HG02973 (cell line): ENCODE measurements at regions not wholly inside any gene's neighbourhood (a gene's known extent, or its start where the extent isn't known, plus 50 kb on each side); places are given as distances from the start of the nearest gene placed in this dataset.
"Not testable (repeated sequence)": the region's sequence is repeated elsewhere in the genome, so short reads cannot be mapped to it uniquely, and the experiment has no call there.

ENCODE experiments used
- ATAC-seq: cut with Tn5 transposase; IDR thresholded peaks from one replicate; pipeline ENCODE4 v1.9.1; 2021; ENCODE audit warnings: moderate library complexity; ENCODE audit not compliant: unreplicated experiment

DNA sequence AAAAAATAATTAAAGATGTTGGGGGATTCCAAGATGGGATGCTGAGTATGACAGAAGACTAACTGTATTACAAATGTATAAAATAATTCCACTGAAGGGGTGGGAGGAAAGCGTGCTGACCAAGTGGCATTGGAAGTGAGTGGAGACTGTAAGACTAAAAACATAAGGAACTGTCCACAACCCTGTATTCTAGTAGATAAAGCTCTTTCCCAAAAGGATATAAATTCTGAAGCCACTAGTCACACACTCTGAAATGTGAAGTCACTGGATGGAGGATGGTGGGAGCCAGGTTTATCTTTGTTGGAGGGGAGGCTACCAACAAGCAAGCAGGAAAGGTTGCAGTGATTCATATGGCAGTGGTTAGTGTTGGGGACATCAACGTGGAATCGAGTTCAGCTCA lies 182.8 kb upstream of the PLGLB2 start:
- not testable (repeated sequence) for ATAC-seq

DNA sequence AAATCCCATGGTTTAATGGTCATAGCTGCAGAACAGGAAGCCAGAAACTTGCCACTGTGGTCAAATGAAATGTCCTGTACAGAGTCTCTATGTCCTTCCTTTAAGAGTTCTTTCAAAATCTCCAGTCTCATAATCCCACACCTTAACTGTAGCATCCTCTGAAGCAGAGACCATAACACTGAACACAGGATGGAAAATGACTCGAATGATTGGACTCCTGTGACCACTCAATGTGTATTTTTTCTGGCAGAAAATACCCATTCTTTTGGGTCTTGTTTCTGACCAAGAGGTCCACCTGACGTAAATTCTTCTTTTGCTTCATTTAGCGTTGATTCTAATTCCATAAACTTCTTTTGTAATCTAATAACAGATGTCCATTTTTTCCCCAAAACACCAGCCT lies 181.4 kb upstream of the PLGLB2 start:
- not testable (repeated sequence) for ATAC-seq

- not testable (repeated sequence) for ATAC-seq
Observed at GRCh38 chr2:87567093-87567492, 180.8 kb upstream of the PLGLB2 start.

DNA sequence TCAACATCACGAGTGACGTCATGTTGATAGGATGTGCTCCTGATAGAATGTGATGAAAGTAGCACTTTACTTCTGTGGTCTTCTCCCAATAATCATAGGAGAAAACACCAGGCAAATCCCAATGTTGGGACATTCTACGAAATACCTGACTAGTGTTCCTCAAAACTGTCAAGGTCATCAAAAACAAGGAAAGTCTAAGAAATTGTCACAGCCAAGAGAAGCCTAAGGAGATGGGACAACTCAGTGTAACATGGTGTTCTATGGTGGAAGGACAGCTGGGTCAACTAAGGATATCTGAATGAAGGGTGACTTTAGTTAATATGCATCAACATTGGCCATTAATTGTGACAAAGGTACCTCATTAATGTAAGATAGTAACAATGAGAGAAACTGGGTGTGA lies 180.0 kb upstream of the PLGLB2 start:
- not testable (repeated sequence) for ATAC-seq

- ATAC-seq: not testable (repeated sequence)
Observed at GRCh38 chr2:87568554-87569278, 179.2 kb upstream of the PLGLB2 start.

GRCh38 chr2:87569689-87570397 lies 178.0 kb upstream of the PLGLB2 start:
- ATAC-seq: not testable (repeated sequence)

GRCh38 chr2:87571889-87572465 lies 175.9 kb upstream of the PLGLB2 start:
- not testable (repeated sequence) for ATAC-seq

DNA sequence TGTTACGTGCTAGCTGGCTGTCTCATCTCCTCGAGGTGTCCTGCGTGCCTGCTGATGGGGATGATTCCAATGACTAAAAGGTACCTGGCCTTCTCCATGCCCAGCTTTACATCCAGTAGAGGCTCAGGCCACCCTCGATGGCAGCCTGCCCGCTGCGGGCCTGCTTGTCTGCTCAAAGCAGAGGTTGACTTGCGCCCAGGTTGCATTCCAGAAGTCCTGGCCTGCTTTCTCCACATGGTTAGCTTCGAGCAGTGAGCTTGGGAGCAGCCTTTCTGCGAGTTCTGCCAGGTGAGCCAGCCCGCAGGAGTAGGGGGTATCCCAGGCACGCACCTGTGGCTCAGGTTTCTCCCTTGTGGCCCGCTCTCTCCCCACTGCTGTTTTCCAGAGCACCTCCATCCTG lies 175.0 kb upstream of the PLGLB2 start:
- ATAC-seq: not testable (repeated sequence)

DNA sequence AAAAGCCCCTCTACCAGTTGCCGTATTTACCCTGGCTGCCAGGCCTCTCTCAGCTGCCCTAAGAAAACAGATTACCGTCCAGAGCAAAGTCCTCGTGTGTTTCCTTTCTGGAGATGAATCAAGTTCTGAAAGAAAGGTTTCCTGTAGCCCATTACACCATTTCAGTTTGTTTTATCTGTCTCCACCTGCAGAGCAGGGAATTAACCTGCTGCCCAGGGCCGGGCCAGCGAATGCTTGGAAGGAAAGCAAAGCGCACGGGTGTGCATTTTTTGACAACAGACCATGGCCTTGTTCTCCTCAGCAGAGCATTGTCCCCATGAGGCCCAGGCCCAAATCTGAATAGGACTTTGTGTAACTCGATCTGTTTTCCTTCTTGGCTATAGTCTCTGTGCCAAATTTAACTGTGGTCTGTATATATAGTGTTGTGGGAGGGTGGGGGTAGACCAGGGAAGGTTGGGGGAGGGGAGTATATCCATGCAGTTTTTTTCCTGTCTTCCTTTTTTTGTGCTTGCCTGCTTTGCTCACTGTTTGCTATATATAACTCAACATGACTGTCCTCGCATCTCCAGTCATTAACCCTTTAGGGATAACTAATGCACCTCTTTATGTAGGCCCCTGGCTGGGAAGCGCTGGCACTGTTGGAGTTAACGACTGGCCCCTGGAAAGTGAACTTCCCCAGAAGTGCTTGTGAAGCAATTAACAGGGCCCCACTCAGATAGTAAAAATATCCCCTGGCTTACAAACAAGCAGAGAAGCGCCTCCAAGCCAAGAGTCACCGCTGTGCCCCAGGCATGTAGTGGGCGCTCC lies 174.3 kb upstream of the PLGLB2 start:
- ATAC-seq: not testable (repeated sequence)

DNA sequence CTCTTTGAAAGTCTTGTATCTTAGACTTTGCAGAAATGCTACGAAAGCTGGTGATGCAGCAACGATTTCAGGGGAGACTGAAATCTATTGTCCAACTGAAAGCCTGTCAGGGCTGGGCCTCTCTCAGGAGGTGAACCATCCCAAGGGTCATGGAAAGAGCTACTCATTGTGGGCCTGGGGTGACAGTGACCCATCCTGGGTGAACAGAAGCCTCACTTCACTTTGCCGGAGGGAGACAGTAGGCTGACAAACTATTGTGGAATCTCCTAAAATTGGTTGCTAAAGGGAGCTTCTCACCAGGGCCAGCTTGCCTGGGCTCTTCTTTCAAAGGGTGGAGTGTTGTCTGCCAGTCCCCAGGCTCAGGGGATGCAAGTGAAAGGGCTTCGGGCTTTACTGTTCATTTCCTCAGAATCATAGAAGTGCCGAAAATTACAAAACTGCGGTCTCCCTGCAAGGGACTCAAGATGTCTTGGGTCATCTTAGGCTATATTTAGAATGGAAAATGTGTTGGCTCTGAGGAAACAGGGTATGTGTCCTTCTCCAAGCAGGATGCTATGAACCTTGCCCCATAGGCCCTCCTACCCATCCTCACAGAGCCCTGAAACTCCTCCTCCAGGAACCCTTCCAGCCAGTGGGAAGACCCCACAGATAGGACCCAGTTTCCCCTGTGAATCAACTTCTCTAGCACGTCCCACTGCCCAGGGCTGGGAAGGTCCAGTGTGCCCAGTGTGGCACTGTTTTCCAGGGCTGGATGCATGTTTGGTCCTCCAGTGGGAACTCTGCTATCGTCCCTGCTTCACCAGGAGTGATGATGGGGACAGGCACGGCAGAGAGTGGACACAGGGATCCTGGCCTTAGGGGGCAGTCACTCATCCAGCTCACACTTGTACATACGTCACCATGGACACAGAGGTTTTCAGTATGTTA lies 173.4 kb upstream of the PLGLB2 start:
- ATAC-seq: not testable (repeated sequence)

GRCh38 chr2:87575138-87575537 lies 172.7 kb upstream of the PLGLB2 start:
- not testable (repeated sequence) for ATAC-seq

DNA sequence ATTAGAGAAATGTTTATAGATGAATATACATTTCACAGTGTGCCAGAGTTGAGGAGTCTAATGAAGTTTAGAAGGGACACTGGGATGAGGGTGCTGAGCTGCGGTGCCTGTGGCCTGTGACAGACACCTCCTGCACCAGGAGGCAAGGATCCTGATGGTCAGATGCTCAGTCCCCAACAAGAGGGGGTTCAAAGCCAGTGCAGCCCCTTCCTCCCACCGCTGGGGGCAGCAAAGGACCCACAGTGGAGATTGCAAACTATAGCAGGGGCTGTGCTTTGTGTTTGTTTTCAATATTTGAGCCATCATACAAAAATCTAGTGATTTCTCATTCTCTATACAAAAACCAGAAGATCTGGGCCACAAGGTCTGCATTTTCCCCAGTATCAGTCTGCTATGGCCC lies 170.5 kb upstream of the PLGLB2 start:
- ATAC-seq: not testable (repeated sequence)

DNA sequence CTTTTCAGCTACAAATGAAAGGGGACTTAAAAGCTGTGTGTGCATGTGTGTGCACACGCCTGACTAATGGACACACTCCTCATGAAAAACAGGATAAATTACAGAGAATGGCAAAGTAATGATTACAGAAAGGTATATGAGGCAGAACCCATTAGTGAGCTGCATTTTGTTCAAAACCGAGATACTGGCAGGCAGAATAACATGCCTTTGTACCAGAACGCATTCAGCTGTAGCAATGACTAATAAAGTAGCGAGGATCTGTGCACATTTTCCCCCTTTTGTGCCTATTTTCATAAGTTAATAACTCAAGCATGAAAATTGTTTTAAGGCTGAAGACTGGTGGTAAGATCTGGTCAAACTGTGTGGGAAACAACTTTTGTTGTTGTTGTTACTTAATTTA lies 165.7 kb upstream of the PLGLB2 start:
- ATAC-seq: not testable (repeated sequence)

GRCh38 chr2:87582579-87582978 lies 165.3 kb upstream of the PLGLB2 start:
- ATAC-seq: not testable (repeated sequence)

GRCh38 chr2:87583370-87583769 lies 164.5 kb upstream of the PLGLB2 start:
- ATAC-seq: not testable (repeated sequence)

DNA sequence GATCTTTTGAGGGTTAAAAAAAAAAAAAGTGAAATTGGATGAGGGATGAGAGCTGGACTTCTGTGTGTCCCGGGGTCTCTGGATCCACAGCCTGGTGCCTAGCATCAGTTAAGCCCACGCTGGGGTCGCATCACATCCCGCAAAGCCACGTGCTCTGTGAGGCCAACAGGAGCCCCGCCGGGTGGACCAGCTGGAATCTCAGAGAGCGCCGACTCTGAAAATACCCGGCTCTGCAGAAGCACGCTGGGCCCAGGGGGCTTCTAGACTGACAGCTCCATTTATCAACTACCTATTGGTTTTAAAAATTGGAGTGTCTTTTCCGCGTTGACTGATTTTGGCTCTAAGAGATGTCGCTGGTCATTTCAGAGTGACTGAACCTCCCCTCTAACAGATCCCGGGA lies 164.1 kb upstream of the PLGLB2 start:
- ATAC-seq: not testable (repeated sequence)

- ATAC-seq: not testable (repeated sequence)
Observed at GRCh38 chr2:87584268-87584906, 163.5 kb upstream of the PLGLB2 start.

GRCh38 chr2:87587934-87588333 lies 160.0 kb upstream of the PLGLB2 start:
- ATAC-seq: not testable (repeated sequence)

DNA sequence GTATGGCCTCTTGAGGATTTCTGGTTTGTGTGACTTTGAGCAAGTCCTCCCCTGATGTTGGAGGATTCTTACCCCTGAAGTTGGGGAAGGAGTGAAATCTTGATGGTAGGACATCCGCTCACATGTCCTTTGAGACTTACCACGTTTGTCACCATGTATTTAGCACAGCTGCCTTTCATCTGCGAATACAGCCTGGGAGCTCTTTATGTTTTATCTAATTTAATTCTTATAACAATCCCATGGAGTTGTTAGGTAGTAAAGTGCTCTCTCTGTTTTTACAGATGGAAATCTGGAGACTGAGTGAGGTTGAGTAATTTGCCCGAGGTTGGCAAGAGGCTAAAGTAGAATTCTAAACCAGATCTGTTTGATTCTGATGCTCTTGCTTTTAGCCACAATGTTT lies 154.9 kb upstream of the PLGLB2 start:
- not testable (repeated sequence) for ATAC-seq
